Central memory CD8-positive, alpha-beta T cell (primary cell): ENCODE measurements at regions not wholly inside any gene's neighbourhood (a gene's known extent, or its start where the extent isn't known, plus 50 kb on each side); places are given as distances from the start of the nearest gene placed in this dataset.

Experiments
- ATAC-seq: fragments of 150-1000 bp; cut with Tn5 transposase; replicated peaks from 2 replicates; pipeline ENCODE4 v1.10.0; 2022; ENCODE audit warnings: mild to moderate bottlenecking, moderate FRiP score, moderate number of reproducible peaks; ENCODE audit not compliant: poor library complexity, severe bottlenecking; ENCODE audit errors: extremely low read depth
- DNase-seq, 2 donors: peaks; one replicate each; pipeline ENCODE4 v3.0.0; 2021; ENCODE audit warnings: low spot score in 2 of 2
- H3K27ac Mint-ChIP-seq: one replicate; pipeline ENCODE4 v1.8.0; 2022; ENCODE audit warnings: low read depth, mild to moderate bottlenecking, moderate library complexity, mixed read lengths
- H3K27me3 Mint-ChIP-seq: one replicate; pipeline ENCODE4 v1.8.0; 2022; ENCODE audit warnings: mixed read lengths
- H3K36me3 Mint-ChIP-seq: one replicate; pipeline ENCODE4 v1.8.0; 2022; ENCODE audit warnings: mild to moderate bottlenecking, moderate library complexity, mixed read lengths; ENCODE audit not compliant: insufficient read depth
- H3K4me1 Mint-ChIP-seq: one replicate; pipeline ENCODE4 v1.8.0; 2022; ENCODE audit warnings: mixed read lengths
- H3K4me3 Mint-ChIP-seq: one replicate; pipeline ENCODE4 v1.8.0; 2022; ENCODE audit warnings: mild to moderate bottlenecking, moderate library complexity, mixed read lengths
- H3K9me3 Mint-ChIP-seq: one replicate; pipeline ENCODE4 v1.8.0; 2022; ENCODE audit warnings: mixed read lengths

DNA sequence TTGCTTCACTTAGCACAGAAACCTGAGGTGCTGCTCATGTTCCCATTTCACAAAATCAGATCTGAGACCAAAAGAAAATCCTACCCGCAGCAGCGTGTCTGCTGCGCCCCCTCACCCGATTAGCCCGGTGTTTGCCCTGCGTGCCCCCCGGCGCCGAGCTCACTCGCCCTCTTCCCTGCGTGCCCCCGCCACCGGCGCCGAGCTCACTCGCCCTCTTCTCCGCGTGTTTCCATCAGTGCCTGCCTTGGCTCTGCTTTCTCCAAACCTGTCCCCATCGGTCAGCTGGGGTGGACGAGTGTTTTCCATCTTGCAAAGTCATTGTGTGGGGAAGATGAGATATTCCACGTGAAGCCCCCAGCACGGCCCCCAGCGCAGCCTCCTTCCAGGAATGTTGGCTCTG is 225.3 kb upstream of the PITRM1 start:
- no peak overlapping the region for H3K4me3 Mint-ChIP-seq
- no peaks in the 10 kb centered on the region for H3K4me1 Mint-ChIP-seq
- no peak for DNase-seq
- H3K27ac Mint-ChIP-seq: no peak overlapping the region
- H3K36me3 Mint-ChIP-seq: no peaks in the 10 kb centered on the region
- H3K9me3 Mint-ChIP-seq: no peaks in the 10 kb centered on the region
- H3K27me3 Mint-ChIP-seq: peaks cover 20% of the 10 kb centered on the region
- no peak for ATAC-seq

DNA sequence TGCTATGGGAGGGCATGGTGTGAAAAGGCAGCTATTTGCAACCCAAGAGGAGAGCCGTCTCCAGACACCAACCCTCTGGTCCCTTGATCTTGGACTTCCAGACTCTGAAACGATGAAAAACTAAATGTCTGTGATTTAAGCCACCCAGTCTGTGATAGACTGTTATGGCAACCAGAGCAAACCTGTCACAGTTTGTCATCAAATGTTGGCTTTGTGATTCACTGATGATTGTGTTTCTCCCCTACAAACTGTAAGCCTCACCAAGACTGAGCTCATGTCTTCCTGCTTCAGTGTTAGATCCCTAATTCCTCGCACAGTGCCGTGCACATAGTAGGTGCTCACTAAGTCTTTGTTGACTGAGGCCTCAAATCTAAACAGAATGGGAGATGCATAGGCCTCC is 224.6 kb upstream of the PITRM1 start:
- H3K27me3 Mint-ChIP-seq: peaks cover 20% of the 10 kb centered on the region
- no peak for ATAC-seq
- DNase-seq: no peak

DNA sequence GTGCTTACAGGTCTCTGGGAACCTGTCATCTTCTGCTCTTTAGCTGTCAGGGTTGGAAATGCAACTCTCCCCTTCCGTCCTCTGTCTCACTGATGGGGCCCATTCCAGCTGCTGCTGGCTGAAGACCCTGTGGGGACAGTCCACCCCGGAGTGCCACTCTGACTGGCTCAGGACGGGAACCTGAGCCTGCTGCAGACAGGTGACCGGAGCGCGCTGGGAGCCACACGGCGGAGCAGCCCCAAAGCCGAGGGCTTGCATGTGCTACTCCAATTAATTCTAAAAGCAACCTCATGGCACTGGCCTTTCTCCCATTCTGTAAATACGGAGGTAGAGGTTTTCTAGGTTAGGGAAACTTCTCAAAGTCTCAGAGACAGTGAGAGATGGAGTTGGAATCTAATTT is 223.5 kb upstream of the PITRM1 start:
- no peaks in the 10 kb centered on the region for H3K36me3 Mint-ChIP-seq
- no peaks in the 10 kb centered on the region for H3K9me3 Mint-ChIP-seq
- H3K4me1 Mint-ChIP-seq: no peaks in the 10 kb centered on the region
- H3K27me3 Mint-ChIP-seq: peaks cover 24% of the 10 kb centered on the region
- no peak overlapping the region for H3K4me3 Mint-ChIP-seq
- no peak overlapping the region for H3K27ac Mint-ChIP-seq
- ATAC-seq: no peak
- no peak for DNase-seq

More for the DNA sequence above, 224.6 kb upstream of the PITRM1 start:
- Mint-ChIP-seq H3K27ac (no peak overlapping the region), H3K36me3 (no peaks in the 10 kb centered on the region), H3K9me3 (no peaks in the 10 kb centered on the region), H3K4me1 (no peaks in the 10 kb centered on the region), H3K4me3 (no peak overlapping the region)

DNA sequence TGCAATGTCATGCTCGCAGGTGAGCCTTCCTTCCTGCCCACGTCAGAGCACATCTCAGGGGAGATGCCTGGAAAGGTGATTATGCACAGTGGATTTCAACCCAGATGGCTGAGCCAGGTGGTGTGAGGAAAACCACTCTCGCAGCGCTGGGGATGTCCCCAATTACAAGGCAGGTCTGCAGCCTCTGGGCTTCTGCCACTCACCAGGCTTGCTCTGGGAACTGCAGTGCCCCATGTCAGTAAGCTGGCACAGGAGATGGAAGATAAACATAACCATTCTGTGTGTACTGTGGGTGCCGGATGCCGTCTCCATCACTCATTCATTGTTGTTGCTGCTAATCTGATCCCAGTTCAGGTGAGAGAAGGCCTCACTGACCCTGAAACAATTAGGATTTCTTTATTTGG is 222.9 kb upstream of the PITRM1 start:
- Mint-ChIP-seq H3K27me3 (peaks cover 30% of the 10 kb centered on the region), H3K9me3 (no peaks in the 10 kb centered on the region), H3K27ac (no peak overlapping the region), H3K4me3 (no peak overlapping the region), H3K4me1 (no peaks in the 10 kb centered on the region), H3K36me3 (no peaks in the 10 kb centered on the region)
- DNase-seq: no peak
- ATAC-seq: no peak

DNA sequence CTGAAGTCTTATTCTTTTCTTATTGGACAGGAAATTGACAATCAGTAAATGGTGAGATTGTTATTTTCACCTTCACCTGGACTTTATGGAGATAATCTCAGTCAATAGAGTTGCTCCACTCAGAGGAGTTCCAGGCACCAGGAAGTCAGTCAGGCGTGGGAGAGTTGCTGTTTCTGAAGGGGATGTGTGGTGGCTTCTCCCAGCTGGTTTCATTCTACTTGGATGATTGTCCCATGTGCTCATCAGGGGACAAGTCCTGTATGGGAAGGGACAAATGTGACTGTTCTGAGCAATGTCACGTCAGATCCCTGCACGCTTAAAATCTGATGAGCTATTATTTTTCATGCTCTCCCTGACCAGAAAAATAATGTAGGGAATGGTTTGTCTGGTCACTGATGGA is 222.5 kb upstream of the PITRM1 start:
- Mint-ChIP-seq H3K9me3 (no peaks in the 10 kb centered on the region), H3K27ac (no peak overlapping the region), H3K36me3 (no peaks in the 10 kb centered on the region), H3K4me3 (no peak overlapping the region), H3K4me1 (no peaks in the 10 kb centered on the region), H3K27me3 (peaks cover 33% of the 10 kb centered on the region)
- ATAC-seq (no peak), DNase-seq (no peak)

DNA sequence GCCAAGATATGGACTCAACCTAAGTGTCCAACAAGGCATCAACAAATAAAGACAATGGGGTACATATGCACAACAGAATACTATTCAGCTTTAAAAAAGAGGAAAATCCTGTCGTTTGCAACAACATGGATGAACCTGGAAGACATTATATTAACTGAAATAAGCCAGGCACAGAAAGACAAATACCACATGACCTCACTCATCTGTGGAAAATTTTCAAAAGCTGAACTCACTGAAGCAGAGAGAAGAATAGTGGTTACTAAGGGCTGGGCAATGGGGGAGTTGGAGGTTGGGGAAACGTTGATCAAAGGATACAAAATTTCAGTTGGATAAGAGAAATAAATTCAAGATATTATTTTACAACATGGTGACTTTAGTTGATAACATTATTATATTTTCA is 221.4 kb upstream of the PITRM1 start:
- ATAC-seq: no peak
- no peak overlapping the region for H3K27ac Mint-ChIP-seq
- H3K36me3 Mint-ChIP-seq: no peaks in the 10 kb centered on the region

DNA sequence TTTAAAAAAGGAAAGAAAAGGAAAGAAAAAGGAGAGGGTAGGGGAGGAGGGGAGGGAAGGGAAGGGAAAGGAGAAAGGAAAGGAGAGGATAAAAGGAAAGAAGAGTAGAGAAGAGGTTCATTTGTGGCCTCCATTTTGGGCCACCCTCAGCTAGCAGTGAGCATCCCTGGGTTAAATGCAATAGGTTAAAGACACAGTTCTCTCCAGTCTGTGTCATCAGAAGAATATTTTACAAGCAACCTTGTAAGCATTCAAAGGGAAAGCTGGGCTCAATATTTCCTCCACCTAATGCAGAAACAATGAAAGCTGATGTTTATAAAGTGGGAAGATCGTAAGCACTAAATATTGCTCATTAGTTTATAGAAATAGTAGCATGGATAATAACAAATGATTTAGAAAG is 219.1 kb upstream of the PITRM1 start:
- H3K27ac Mint-ChIP-seq: no peak overlapping the region
- no peaks in the 10 kb centered on the region for H3K9me3 Mint-ChIP-seq
- H3K4me1 Mint-ChIP-seq: no peaks in the 10 kb centered on the region
- no peaks in the 10 kb centered on the region for H3K36me3 Mint-ChIP-seq
- no peak for DNase-seq
- no peak for ATAC-seq
- H3K27me3 Mint-ChIP-seq: peaks cover 40% of the 10 kb centered on the region
- H3K4me3 Mint-ChIP-seq: no peak overlapping the region

More for the DNA sequence above, 221.4 kb upstream of the PITRM1 start:
- DNase-seq: no peak
- Mint-ChIP-seq H3K9me3 (no peaks in the 10 kb centered on the region), H3K4me1 (no peaks in the 10 kb centered on the region), H3K4me3 (no peak overlapping the region), H3K27me3 (peaks cover 33% of the 10 kb centered on the region)

DNA sequence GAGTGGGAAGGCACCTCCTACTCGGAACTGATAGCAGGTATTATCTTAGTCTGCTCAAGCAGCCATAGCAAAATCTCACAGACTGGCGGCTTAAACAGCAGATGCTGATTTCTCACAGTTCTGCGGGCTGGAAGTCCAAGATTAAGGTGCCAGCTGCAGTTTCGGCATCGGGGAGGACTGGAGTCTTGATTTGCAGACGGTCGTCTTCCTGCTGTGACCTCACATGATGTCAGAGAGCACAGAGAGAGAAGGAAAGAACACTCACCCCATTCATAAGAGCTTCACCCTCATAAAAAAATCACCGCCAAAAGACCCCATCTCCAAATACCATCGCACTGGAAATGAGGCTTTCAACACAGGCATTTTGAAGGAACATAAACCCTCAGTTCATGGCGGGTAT is 216.5 kb upstream of the PITRM1 start:
- DNase-seq (no peak), ATAC-seq (no peak)
- H3K9me3 Mint-ChIP-seq: peaks cover 9% of the 10 kb centered on the region
- no peaks in the 10 kb centered on the region for H3K4me1 Mint-ChIP-seq
- H3K27me3 Mint-ChIP-seq: peaks cover 40% of the 10 kb centered on the region
- H3K27ac Mint-ChIP-seq: no peak overlapping the region
- no peak overlapping the region for H3K4me3 Mint-ChIP-seq
- H3K36me3 Mint-ChIP-seq: no peaks in the 10 kb centered on the region

DNA sequence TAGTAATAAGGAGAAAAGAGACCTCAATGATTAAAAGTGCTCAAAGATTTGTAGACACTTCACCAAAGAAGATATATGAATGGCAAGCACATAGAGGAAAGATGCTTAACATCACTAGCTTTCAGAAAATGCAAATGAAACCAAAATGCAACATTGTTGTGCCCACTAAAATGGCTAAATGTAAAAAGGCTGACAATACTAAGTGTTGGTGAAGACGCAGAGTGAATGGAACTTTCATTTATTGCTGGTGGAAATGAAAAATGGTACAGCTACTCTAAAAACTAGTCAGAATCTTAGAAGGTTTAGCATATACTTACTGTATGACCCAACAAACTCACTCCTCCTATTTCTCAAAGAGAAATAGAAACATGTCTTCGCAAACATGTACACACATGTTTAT is 212.9 kb upstream of the PITRM1 start:
- no peak overlapping the region for H3K27ac Mint-ChIP-seq
- peaks cover 58% of the 10 kb centered on the region for H3K27me3 Mint-ChIP-seq
- no peaks in the 10 kb centered on the region for H3K4me1 Mint-ChIP-seq
- H3K4me3 Mint-ChIP-seq: no peak overlapping the region
- ATAC-seq: no peak
- H3K9me3 Mint-ChIP-seq: peaks cover 9% of the 10 kb centered on the region
- no peak for DNase-seq
- H3K36me3 Mint-ChIP-seq: no peaks in the 10 kb centered on the region

DNA sequence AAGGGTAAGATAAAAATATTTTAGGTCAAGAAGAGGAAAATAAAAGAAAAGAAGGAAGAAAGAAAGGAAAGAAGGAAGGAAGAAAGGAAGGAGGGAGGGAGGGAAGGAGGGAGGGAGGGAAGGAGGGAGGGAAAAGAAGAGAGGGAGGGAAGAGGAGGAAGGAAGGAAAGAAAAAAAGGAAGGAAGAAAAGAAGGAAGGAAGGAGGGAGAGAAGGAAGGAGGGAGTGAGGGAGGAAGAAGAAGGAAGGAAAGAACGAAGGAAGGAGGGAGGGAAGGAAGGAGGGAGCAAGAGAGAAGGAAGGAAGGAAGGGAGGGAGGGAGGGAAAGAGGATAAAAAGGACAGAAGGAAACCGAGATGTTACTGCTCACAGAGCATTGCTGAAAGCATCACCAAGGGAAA is 209.5 kb upstream of the PITRM1 start:
- Mint-ChIP-seq H3K36me3 (no peaks in the 10 kb centered on the region), H3K4me1 (no peaks in the 10 kb centered on the region), H3K4me3 (no peak overlapping the region), H3K27me3 (peaks cover 56% of the 10 kb centered on the region), H3K9me3 (peaks cover 9% of the 10 kb centered on the region), H3K27ac (no peak overlapping the region)
- DNase-seq (no peak), ATAC-seq (no peak)

DNA sequence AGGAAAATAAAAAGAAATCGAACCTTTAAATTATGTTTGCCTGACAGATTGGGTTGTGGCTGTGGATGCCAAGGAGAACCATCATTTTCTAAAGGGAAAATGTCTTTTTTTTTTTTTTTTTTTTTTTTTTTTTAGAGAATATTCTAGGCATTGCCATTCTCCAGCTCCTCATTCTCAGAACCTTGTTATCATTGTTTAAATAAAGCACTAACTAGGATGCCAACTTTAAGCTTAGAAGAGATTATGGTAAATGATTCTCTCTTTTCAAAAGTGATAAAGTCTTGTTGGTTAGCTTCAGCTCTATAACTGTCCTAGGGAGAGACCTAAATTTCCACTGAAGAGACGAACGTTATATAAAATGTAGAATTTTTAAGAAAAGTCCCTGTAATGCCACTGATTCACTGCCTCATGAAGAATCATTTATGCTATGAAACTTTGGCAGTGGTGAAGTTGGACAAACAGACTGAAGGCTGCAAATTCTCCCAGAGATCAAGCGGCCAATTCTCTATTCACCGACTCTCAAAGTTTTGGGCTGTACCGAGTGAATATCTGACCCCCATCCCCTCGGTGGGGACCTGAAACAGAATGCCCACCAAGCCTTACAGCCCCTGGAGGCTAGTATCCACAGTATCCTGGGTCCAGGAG is 207.9 kb upstream of the PITRM1 start:
- peaks cover 66% of the 10 kb centered on the region for H3K27me3 Mint-ChIP-seq
- peaks cover 8% of the 10 kb centered on the region for H3K9me3 Mint-ChIP-seq

DNA sequence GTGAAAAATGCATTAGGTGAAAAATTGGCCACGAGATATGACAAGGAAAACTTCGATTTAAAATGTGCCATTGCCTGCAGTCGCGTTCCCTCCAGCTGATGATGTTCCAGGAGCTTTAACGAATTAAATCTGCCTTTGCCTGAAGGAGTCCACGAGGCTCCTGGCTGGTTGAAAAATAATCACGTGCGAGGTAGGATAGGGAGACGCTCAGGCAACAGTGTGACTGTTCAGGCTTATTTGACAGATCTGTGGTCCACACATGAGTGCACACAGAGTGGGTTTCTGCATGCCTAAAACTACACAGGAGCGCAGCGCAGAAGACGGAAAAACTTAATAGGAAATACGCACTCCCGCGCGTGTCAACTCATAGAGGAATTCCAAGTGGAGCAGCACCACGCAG is 204.0 kb upstream of the PITRM1 start:
- DNase-seq (no peak), ATAC-seq (no peak)
- Mint-ChIP-seq H3K9me3 (no peaks in the 10 kb centered on the region), H3K36me3 (no peaks in the 10 kb centered on the region), H3K4me3 (no peak overlapping the region), H3K27ac (no peak overlapping the region), H3K27me3 (peaks cover 45% of the 10 kb centered on the region), H3K4me1 (no peaks in the 10 kb centered on the region)

More for the DNA sequence above, 207.9 kb upstream of the PITRM1 start:
- DNase-seq (no peak), ATAC-seq (no peak)
- H3K27ac Mint-ChIP-seq: no peak overlapping the region
- no peaks in the 10 kb centered on the region for H3K4me1 Mint-ChIP-seq
- no peaks in the 10 kb centered on the region for H3K36me3 Mint-ChIP-seq
- H3K4me3 Mint-ChIP-seq: no peak overlapping the region

DNA sequence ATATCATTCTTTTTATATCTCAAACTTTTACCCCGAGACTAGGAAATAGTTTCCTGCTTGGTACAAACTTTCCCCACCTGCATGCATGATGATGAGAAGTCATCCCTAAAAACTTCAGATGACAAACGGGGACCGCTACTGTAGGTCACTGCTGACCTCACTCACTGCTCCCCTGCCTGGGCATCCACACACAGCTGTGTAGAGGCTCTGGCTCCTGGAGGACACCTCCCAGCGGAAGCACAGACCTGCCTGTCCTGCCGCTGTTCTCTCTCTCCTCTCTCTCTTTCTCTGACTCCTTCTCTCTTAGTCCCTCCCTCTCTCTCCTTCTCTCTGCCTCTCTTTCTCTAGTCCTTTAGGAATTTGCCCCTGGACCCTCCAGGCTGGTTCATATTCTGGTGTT is 202.9 kb upstream of the PITRM1 start:
- DNase-seq (no peak), ATAC-seq (no peak)
- no peak overlapping the region for H3K27ac Mint-ChIP-seq
- peaks cover 36% of the 10 kb centered on the region for H3K27me3 Mint-ChIP-seq
- no peaks in the 10 kb centered on the region for H3K9me3 Mint-ChIP-seq
- H3K4me3 Mint-ChIP-seq: no peak overlapping the region
- H3K36me3 Mint-ChIP-seq: no peaks in the 10 kb centered on the region
- no peaks in the 10 kb centered on the region for H3K4me1 Mint-ChIP-seq

DNA sequence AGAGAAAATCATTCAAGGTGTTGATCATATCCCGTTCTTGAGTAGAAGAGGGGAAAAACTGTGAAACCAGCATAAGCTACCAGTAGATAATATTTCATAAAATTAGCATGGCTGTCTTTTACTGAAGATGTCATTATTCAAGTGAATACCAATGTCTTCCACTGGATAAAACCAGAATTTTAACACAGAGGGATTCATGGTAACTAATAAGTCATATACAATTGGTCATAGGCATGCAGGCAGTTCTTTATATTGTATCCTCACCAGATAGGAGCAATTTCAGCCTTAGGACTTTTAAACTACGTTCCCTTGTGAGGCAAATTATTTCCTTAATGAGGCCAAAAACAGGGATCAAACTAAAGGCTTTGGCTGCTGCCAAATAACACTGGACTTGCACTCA is 202.3 kb upstream of the PITRM1 start:
- Mint-ChIP-seq H3K27me3 (peaks cover 36% of the 10 kb centered on the region), H3K4me1 (no peaks in the 10 kb centered on the region), H3K9me3 (no peaks in the 10 kb centered on the region), H3K36me3 (no peaks in the 10 kb centered on the region), H3K27ac (no peak overlapping the region), H3K4me3 (no peak overlapping the region)
- DNase-seq: no peak
- no peak for ATAC-seq
